ENCODE measurements at regions not wholly inside any gene's neighbourhood (a gene's known extent, or its start where the extent isn't known, plus 50 kb on each side); places are given as distances from the start of the nearest gene placed in this dataset.
A peak's percentile ranks its signal among the peaks of the same experiment; 100 is the strongest.

GRCh38 chr2:193885419-193885818 lies 1690.7 kb upstream of the TMEFF2 start:
- no peak for FAIRE-seq
- no peak for TF ChIP-seq CTCF (IDR thresholded peaks at IDR 0.05; ENCODE audit: borderline replicate concordance, extremely low read depth, insufficient read depth)

GRCh38 chr2:193883820-193884219 lies 1689.1 kb upstream of the TMEFF2 start:
- no peak for TF ChIP-seq CTCF (IDR thresholded peaks at IDR 0.05; ENCODE audit: borderline replicate concordance, extremely low read depth, insufficient read depth)
- H3K4me3 ChIP-seq (ENCODE audit: low read length in 3 of 3) = no peak overlapping the region
- intact Hi-C loops (cut with DNase I) = no loop called here

More at GRCh38 chr2:193885419-193885818, 1690.7 kb upstream of the TMEFF2 start:
- H3K4me1 ChIP-seq (ENCODE audit: control insufficient read depth in 2 of 3, insufficient read depth in 2 of 3, low read depth in 1 of 3, low read length in 3 of 3) = no peaks in the 10 kb centered on the region
- H3K9ac ChIP-seq (ENCODE audit: low read length in 3 of 3) = no peak overlapping the region
- H3K9me3 ChIP-seq (ENCODE audit: control insufficient read depth in 2 of 3, insufficient read depth in 1 of 3, low read length in 3 of 3) = no peaks in the 10 kb centered on the region
- no peaks in the 10 kb centered on the region for H3K27me3 ChIP-seq (ENCODE audit: control insufficient read depth, insufficient read depth, low read length)
- intact Hi-C loops (cut with DNase I) = no loop called here
- H3K36me3 ChIP-seq (ENCODE audit: control insufficient read depth in 2 of 3, insufficient read depth in 3 of 3, low read length in 3 of 3) = no peaks in the 10 kb centered on the region
- no peak for DNase-seq
- H3K27ac ChIP-seq (ENCODE audit: low read depth in 2 of 2, low read length in 2 of 2) = no peak overlapping the region
- no peak overlapping the region for H3K4me3 ChIP-seq (ENCODE audit: low read length in 3 of 3)

GRCh38 chr2:193876980-193877379 lies 1682.2 kb upstream of the TMEFF2 start:
- DNase-seq = no peak
- intact Hi-C loops (cut with DNase I) = no loop called here
- Histone ChIP-seq H3K9ac (ENCODE audit: low read length in 3 of 3) (no peak overlapping the region), H3K9me3 (ENCODE audit: control insufficient read depth in 2 of 3, insufficient read depth in 1 of 3, low read length in 3 of 3) (no peaks in the 10 kb centered on the region), H3K36me3 (ENCODE audit: control insufficient read depth in 2 of 3, insufficient read depth in 3 of 3, low read length in 3 of 3) (no peaks in the 10 kb centered on the region), H3K27me3 (ENCODE audit: control insufficient read depth, insufficient read depth, low read length) (no peaks in the 10 kb centered on the region), H3K27ac (ENCODE audit: low read depth in 2 of 2, low read length in 2 of 2) (no peak overlapping the region), H3K4me3 (ENCODE audit: low read length in 3 of 3) (no peak overlapping the region), H3K4me1 (ENCODE audit: control insufficient read depth in 2 of 3, insufficient read depth in 2 of 3, low read depth in 1 of 3, low read length in 3 of 3) (no peaks in the 10 kb centered on the region)
- peak; percentile 17 for FAIRE-seq
- no peak for TF ChIP-seq CTCF (IDR thresholded peaks at IDR 0.05; ENCODE audit: borderline replicate concordance, extremely low read depth, insufficient read depth)

More at GRCh38 chr2:193883820-193884219, 1689.1 kb upstream of the TMEFF2 start:
- no peak overlapping the region for H3K27ac ChIP-seq (ENCODE audit: low read depth in 2 of 2, low read length in 2 of 2)
- no peaks in the 10 kb centered on the region for H3K4me1 ChIP-seq (ENCODE audit: control insufficient read depth in 2 of 3, insufficient read depth in 2 of 3, low read depth in 1 of 3, low read length in 3 of 3)
- H3K27me3 ChIP-seq (ENCODE audit: control insufficient read depth, insufficient read depth, low read length) = no peaks in the 10 kb centered on the region
- FAIRE-seq (no peak), DNase-seq (no peak)
- H3K36me3 ChIP-seq (ENCODE audit: control insufficient read depth in 2 of 3, insufficient read depth in 3 of 3, low read length in 3 of 3) = no peaks in the 10 kb centered on the region
- no peak overlapping the region for H3K9ac ChIP-seq (ENCODE audit: low read length in 3 of 3)
- H3K9me3 ChIP-seq (ENCODE audit: control insufficient read depth in 2 of 3, insufficient read depth in 1 of 3, low read length in 3 of 3) = no peaks in the 10 kb centered on the region

- H3K9me3 ChIP-seq (ENCODE audit: control insufficient read depth in 2 of 3, insufficient read depth in 1 of 3, low read length in 3 of 3) = peaks cover 0 to 4% (median 0%) of the 10 kb centered on the region in 3 donors
- H3K4me1 ChIP-seq (ENCODE audit: control insufficient read depth in 2 of 3, insufficient read depth in 2 of 3, low read depth in 1 of 3, low read length in 3 of 3) = no peaks in the 10 kb centered on the region
- no peak overlapping the region for H3K9ac ChIP-seq (ENCODE audit: low read length in 3 of 3)
- no peaks in the 10 kb centered on the region for H3K36me3 ChIP-seq (ENCODE audit: control insufficient read depth in 2 of 3, insufficient read depth in 3 of 3, low read length in 3 of 3)
- no peak overlapping the region for H3K4me3 ChIP-seq (ENCODE audit: low read length in 3 of 3)
- no peak for FAIRE-seq
- no peak for DNase-seq
- intact Hi-C loops (cut with DNase I) = no loop called here
- no peaks in the 10 kb centered on the region for H3K27me3 ChIP-seq (ENCODE audit: control insufficient read depth, insufficient read depth, low read length)
- H3K27ac ChIP-seq (ENCODE audit: low read depth in 2 of 2, low read length in 2 of 2) = no peak overlapping the region
- no peak for TF ChIP-seq CTCF (IDR thresholded peaks at IDR 0.05; ENCODE audit: borderline replicate concordance, extremely low read depth, insufficient read depth)
These were observed 1674.8 kb upstream of the TMEFF2 start for GRCh38 chr2:193869564-193869963.
